Mammary epithelial cell (primary cell): ENCODE measurements at regions not wholly inside any gene's neighbourhood (a gene's known extent, or its start where the extent isn't known, plus 50 kb on each side); places are given as distances from the start of the nearest gene placed in this dataset.

Source experiments
- CTCF ChIP-seq, 2 donors: IDR thresholded peaks in 1 of 2; conservative IDR thresholded peaks in 1 of 2; 2 replicates each; pipeline ENCODE4 v1.5.1; 2011 to 2012; ENCODE audit warnings: inconsistent platforms in 2 of 2, low read length in 2 of 2, mild to moderate bottlenecking in 2 of 2, control low read depth in 1 of 2, low read depth in 1 of 2; ENCODE audit not compliant: insufficient read depth in 1 of 2; ENCODE audit errors: extremely low read depth in 1 of 2
- EZH2 ChIP-seq: IDR thresholded peaks from 2 replicates; pipeline ENCODE4 v1.6.1; 2012; ENCODE audit warnings: low read length, inconsistent platforms, borderline replicate concordance

DNA sequence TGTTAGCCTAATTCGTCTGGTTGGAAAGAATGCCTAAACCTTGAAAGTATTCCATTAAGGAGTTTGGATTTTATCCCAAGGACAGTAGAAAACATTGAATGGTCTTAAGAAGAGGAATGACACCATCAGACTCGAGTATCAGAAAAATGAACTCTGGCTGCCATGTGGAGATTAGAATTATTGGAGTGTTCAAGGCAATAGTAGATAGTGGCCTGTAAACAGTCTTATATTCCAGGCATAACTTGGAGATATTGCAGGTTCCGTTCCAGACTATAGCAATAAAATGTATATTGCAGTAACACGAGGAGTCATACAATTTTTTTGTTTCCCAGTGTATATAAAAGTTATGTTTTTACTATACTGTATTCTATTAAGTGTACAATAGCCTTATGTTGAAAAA, 130.9 kb downstream of the GDAP2 start:
- TF ChIP-seq CTCF (conservative IDR thresholded peaks at IDR 0.05 in 1 of 2, IDR thresholded peaks at IDR 0.05 in 1 of 2; ENCODE audit: extremely low read depth in 1 of 2, insufficient read depth in 1 of 2, low read depth in 1 of 2, low read length in 2 of 2) (no peak), EZH2 (no peak)
